Tibial artery (tissue), 4 donors: ENCODE measurements at regions not wholly inside any gene's neighbourhood (a gene's known extent, or its start where the extent isn't known, plus 50 kb on each side); places are given as distances from the start of the nearest gene placed in this dataset.

Experiments used
- DNase-seq, 2 donors: peaks; one replicate each; pipeline ENCODE4 v3.0.0-alpha.2; 2019
- H3K27ac ChIP-seq, 2 donors: fragments of 200-600 bp; sonication (generic) in 1 of 2; 1 replicate in 1 of 2; 2 replicates in 1 of 2; pipeline ENCODE4 v1.5.1; 2018 to 2019; ENCODE audit warnings: mild to moderate bottlenecking in 1 of 2
- H3K27me3 ChIP-seq, 2 donors: fragments of 200-600 bp; sonication (generic) in 1 of 2; one replicate each; pipeline versions ENCODE4 v1.5.1 to v1.6.0; 2016 to 2019
- H3K36me3 ChIP-seq, 3 donors: fragments of 200-600 bp; sonication (generic) in 2 of 3; one replicate each; pipeline ENCODE4 v1.5.1; 2016 to 2019; ENCODE audit warnings: mild to moderate bottlenecking in 2 of 3
- H3K4me1 ChIP-seq, 4 donors: fragments of 200-600 bp; sonication (generic) in 2 of 4; 1 replicate in 3 of 4; 2 replicates in 1 of 4; pipeline ENCODE4 v1.5.1; 2016 to 2019
- H3K4me3 ChIP-seq, 2 donors: fragments of 200-600 bp; sonication (generic) in 1 of 2; 1 replicate in 1 of 2; 2 replicates in 1 of 2; pipeline ENCODE4 v1.5.1; 2018 to 2019; ENCODE audit warnings: mild to moderate bottlenecking in 2 of 2
- H3K9me3 ChIP-seq, 3 donors: fragments of 200-600 bp; sonication (generic) in 1 of 3; one replicate each; pipeline ENCODE4 v1.5.1; 2016 to 2019
- intact Hi-C: fragments of 100-400 bp; cut with DNase I; formaldehyde crosslinking; loops from one replicate; pipeline ENCODE4 v1.15.0; 2023; ENCODE audit warnings: low total_unique reads
- TF ChIP-seq, protein P1 (sequence below), 2 experiments: fragments of 200-600 bp in 1 of 2; fragments of 450-650 bp in 1 of 2; IDR thresholded peaks; one replicate each; pipeline ENCODE4 v1.5.1; 2017 to 2019; ENCODE audit warnings: antibody characterized with exemption in 2 of 2, mild to moderate bottlenecking in 1 of 2, moderate library complexity in 1 of 2

- Histone ChIP-seq H3K27ac (no peak overlapping the region), H3K27me3 (no peaks in the 10 kb centered on the region), H3K36me3 (no peaks in the 10 kb centered on the region), H3K4me3 (no peak overlapping the region), H3K9me3 (no peaks in the 10 kb centered on the region), H3K4me1 (peaks cover 0 to 12% (median 0%) of the 10 kb centered on the region in 4 donors)
- intact Hi-C loops: no loop called here
- no peak for DNase-seq
- TF ChIP-seq, protein P1, sequence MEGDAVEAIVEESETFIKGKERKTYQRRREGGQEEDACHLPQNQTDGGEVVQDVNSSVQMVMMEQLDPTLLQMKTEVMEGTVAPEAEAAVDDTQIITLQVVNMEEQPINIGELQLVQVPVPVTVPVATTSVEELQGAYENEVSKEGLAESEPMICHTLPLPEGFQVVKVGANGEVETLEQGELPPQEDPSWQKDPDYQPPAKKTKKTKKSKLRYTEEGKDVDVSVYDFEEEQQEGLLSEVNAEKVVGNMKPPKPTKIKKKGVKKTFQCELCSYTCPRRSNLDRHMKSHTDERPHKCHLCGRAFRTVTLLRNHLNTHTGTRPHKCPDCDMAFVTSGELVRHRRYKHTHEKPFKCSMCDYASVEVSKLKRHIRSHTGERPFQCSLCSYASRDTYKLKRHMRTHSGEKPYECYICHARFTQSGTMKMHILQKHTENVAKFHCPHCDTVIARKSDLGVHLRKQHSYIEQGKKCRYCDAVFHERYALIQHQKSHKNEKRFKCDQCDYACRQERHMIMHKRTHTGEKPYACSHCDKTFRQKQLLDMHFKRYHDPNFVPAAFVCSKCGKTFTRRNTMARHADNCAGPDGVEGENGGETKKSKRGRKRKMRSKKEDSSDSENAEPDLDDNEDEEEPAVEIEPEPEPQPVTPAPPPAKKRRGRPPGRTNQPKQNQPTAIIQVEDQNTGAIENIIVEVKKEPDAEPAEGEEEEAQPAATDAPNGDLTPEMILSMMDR (IDR thresholded peaks at IDR 0.05): no peak
Measured at GRCh38 chr7:84700563-84701370, 486.1 kb downstream of the SEMA3D start.

GRCh38 chr7:84697506-84697905 lies 489.4 kb downstream of the SEMA3D start:
- no peaks in the 10 kb centered on the region for H3K27me3 ChIP-seq
- no peaks in the 10 kb centered on the region for H3K36me3 ChIP-seq
- intact Hi-C loops: no loop called here
- H3K4me1 ChIP-seq: peaks cover 0 to 12% (median 0%) of the 10 kb centered on the region in 4 donors
- TF ChIP-seq, protein P1 (IDR thresholded peaks at IDR 0.05): no peak
- no peak for DNase-seq
- peaks cover 0 to 6% (median 0%) of the 10 kb centered on the region in 3 donors for H3K9me3 ChIP-seq
- H3K27ac ChIP-seq: no peak overlapping the region
- no peak overlapping the region for H3K4me3 ChIP-seq

DNA sequence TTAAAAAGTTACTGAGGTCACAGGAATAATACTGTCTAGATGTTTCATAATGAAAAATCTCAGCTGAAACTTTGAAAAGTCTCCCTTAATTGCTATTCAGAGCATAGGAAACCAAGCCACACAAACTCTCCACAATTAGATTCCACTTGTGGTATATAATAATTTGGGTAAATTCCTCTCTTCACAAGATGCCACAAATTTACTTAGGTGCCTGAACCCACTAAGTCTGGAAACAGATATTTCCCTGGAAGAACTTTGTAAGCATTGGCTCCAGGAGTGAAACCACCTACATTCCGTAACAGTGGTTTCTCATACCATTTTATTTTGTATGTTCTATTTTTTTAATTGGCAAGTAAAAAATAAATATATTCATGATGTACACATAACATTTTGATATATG lies 493.4 kb downstream of the SEMA3D start:
- H3K4me3 ChIP-seq: no peak overlapping the region
- H3K36me3 ChIP-seq: no peaks in the 10 kb centered on the region
- H3K9me3 ChIP-seq: peaks cover 0 to 6% (median 0%) of the 10 kb centered on the region in 3 donors
- H3K27ac ChIP-seq: no peak overlapping the region
- intact Hi-C loops: no loop called here
- H3K4me1 ChIP-seq: no peaks in the 10 kb centered on the region
- TF ChIP-seq, protein P1 (IDR thresholded peaks at IDR 0.05): no peak
- no peak for DNase-seq
- no peaks in the 10 kb centered on the region for H3K27me3 ChIP-seq

GRCh38 chr7:84688671-84689070 lies 494.1 kb upstream of the SEMA3A start:
- DNase-seq: no peak
- no peaks in the 10 kb centered on the region for H3K9me3 ChIP-seq
- H3K27me3 ChIP-seq: no peaks in the 10 kb centered on the region
- H3K4me1 ChIP-seq: no peaks in the 10 kb centered on the region
- TF ChIP-seq, protein P1 (IDR thresholded peaks at IDR 0.05): no peak
- H3K27ac ChIP-seq: no peak overlapping the region
- no peaks in the 10 kb centered on the region for H3K36me3 ChIP-seq
- H3K4me3 ChIP-seq: no peak overlapping the region
- intact Hi-C loops: no loop called here

GRCh38 chr7:84686373-84686772 lies 491.8 kb upstream of the SEMA3A start:
- Histone ChIP-seq H3K9me3 (no peaks in the 10 kb centered on the region), H3K4me3 (no peak overlapping the region), H3K4me1 (no peaks in the 10 kb centered on the region), H3K27me3 (no peaks in the 10 kb centered on the region), H3K27ac (no peak overlapping the region), H3K36me3 (no peaks in the 10 kb centered on the region)
- intact Hi-C loops: no loop called here
- no peak for DNase-seq
- TF ChIP-seq, protein P1 (IDR thresholded peaks at IDR 0.05): no peak
